ACHN (cell line): ENCODE measurements at regions not wholly inside any gene's neighbourhood (a gene's known extent, or its start where the extent isn't known, plus 50 kb on each side); places are given as distances from the start of the nearest gene placed in this dataset.
A peak's percentile ranks its signal among the peaks of the same experiment; 100 is the strongest.

Source experiments
- DNase-seq: peaks from one replicate; pipeline ENCODE4 v3.0.0-alpha.2; 2015
- in situ Hi-C: cut with HindIII; loops from 2 replicates; pipeline ENCODE4 v1.10.0; 2017; ENCODE audit warnings: low sequenced_read_pairs, low pct_ligation_motif_present, low pct_unique_long_range_greater_than_20kb

DNA sequence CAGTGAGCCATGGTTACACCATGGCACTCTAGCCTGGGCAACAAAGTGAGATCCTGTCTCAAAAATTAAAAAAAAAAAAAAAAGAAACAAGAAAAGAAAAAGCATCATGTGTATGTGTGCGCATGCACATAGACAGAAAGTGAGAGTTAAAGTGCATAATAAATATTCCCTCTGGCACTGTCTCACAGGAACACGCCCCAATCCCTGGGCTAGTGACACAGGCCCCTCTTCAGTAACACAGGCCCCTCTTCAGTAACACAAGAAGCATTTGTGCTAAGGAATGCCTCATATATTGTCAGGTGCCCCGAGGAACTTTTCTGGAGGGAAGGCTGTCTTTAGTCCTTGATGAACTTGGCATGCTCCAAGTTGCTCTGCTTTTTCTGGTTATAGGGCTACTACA lies 57.5 kb downstream of the RPL27A start:
- in situ Hi-C loops = no loop called here
- no peak for DNase-seq

DNA sequence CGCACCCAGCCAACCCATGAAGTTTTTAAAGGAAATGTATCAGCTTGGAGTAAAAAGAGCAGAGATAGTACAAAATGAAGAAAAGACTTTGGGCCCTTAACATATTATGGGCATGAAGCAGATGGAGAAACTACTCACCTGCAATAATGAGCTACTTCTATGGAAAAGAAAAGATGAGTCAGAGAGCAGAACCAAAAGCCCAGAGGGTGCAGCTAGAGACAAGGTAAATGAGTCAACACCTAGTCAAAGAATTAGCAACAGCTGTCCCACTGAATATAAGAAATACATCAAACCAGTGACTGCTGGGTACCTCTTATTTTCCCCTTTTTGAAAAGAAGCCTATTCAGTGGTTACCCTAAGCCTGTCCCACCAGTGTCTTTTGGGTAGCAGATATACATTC lies 61.8 kb downstream of the RPL27A start:
- DNase-seq = no peak
- in situ Hi-C loops = no loop called here

DNA sequence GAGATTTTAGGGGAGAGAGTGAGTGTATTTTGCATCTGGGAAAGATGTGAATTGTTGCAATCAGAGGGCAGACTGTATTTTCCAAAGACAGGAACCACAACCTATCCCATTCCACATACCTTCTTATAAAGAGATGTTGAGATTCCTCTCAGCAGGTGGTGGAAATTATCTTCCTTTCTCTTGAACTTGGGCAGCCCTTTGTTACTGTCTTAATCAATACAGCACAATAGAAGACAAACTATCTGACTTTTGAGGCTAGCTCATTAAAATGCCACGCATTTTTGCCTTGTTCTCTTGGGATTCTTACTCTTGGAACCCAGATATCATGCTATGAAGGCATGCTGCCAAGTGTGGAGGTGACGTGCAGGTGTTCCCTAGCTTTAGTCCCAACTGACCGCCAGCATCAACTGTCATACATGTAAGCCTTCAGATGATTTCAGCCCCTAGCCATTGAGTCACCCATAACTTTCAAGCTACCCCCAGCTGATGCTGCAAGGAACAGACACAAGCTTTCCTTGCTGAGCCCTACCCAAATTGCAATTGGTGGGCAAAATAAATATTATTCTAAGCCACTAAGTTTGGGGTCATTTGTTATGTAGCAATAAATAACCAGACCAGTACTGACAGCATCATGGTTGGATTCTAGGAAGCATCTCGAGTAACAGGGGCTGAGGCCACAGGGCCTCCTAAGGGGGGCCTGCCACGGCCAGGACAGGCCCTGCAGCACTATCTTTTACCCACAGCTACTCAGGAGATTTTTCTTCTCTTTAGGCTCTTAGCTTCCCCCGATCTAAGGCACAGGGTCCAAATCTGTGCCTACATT lies 63.0 kb downstream of the RPL27A start:
- in situ Hi-C loops = no loop called here
- DNase-seq = no peak

DNA sequence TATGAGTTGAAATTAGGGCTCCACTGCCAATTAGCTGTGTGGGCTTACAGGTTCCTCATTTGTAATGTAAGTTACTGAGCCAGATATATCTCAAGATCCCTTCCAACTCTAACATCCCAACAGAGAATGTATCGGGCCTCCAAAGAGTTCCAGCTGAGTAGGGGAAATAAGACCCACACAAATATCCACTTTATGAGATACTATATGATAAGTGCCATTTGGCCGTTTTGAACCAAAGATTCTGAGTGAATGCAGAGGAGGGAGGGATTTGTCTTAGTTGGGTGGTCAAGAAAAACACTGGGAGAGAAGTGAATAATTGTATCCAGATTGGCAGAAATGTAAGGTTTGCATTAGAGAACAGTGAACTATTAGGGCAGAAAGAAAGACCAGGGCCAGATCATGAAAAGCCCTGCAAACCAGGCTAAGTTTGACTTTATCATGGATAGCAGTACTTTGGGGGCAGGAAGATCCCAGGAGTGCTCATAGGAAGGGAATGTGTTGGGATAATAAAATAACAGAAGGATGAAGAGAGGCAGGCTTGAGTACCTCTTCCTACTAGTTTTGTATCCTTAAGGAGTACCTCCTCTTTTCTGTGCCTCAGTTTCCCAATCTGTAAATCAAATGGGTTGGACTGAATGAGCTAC lies 63.9 kb downstream of the RPL27A start:
- in situ Hi-C loops = no loop called here
- no peak for DNase-seq

DNA sequence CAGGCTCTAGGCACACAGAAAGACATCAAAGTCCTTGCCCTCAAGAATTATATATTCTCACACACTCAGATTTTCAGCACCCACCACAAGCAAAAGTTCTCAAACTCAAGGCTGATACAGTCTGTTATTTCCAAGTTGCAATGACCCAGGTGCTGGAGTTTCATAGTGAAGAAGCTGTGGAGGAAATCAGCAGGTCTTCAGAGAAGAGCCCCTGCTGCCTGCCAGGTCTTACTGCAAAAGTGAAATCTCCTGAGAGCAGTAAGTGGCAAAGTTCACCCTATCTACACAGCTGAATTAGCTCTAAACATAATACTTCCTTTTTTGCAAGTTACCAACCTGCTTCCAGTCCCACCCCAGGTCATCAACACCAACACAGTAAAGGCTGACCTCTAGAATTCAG lies 64.6 kb downstream of the RPL27A start:
- no peak for DNase-seq
- in situ Hi-C loops = no loop called here

DNA sequence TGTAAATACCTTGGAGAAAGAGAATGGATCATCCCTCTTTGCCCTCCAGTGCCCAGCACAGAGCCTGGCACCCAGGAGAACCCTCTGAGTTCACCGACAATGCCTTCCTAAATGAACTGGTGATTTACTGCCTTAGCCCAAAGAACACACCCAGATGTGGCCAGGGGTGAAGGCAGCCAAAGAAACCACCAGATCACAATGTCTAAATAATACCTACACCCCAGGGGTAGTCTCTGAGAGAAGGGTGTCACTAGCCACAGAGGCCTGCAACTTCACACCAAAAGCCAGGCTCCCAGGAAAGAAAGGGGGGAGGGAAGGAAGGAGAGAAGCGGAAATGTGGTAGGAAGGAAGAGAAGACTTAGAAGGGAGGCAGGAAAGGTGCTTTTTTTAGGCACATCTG lies 65.7 kb downstream of the RPL27A start:
- in situ Hi-C loops = no loop called here
- DNase-seq = no peak

DNA sequence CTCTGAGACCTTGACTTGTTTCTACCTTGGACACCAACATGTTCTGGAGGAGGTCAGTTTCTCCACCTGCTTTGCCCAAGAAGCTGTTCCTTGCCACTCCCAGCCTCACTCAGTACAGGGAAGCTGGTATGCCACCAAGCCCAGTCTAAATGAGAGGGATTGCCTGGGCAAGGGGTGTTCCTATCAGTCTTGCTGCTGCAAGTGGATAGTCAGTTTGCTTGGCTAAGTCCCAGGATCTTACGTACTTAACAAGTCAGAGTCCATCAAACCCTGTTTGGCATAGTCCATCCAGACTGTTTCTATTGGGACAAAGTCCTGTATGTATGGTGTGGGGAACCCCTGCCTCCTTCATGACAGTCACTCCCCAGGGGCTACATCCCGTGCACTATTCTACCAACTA lies 66.6 kb downstream of the RPL27A start:
- no peak for DNase-seq
- in situ Hi-C loops = no loop called here

DNA sequence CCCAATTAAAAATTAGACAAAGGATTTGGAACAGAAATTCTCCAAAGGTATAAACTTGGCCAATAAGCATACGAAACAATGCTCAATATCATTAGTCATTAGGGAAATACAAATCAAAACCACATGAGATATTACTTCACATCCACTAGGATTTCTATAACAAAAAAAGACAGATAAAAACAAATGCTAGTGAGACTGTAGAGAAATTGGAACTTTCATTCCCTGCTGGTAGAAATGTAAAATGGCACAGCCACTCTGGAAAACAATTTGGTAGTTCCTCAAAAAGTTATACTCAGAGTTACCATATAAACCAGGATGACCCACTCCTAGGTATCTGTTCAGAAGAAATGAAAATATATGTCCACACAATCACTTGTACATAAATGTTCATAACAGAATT lies 71.6 kb downstream of the RPL27A start:
- in situ Hi-C loops = no loop called here
- no peak for DNase-seq

DNA sequence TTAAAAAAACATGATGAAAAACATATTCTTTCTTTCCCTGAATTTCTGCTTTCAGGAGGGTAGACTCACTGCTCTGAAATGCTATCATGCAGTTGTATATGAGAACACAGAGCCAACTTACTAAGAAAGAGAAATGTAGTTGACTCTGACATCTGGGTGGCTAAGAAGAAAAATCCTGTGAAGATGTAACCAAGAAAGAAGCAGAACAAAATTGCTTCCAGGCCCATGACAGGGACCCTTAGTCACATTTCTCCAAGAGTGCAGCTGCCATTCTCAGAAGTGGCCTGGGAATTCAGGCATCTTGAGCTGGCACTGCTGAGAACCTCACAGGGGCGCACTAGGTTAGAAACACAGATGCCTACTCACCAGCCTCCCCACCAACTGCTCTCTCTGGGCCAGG lies 73.6 kb downstream of the RPL27A start:
- in situ Hi-C loops = no loop called here
- DNase-seq = no peak

DNA sequence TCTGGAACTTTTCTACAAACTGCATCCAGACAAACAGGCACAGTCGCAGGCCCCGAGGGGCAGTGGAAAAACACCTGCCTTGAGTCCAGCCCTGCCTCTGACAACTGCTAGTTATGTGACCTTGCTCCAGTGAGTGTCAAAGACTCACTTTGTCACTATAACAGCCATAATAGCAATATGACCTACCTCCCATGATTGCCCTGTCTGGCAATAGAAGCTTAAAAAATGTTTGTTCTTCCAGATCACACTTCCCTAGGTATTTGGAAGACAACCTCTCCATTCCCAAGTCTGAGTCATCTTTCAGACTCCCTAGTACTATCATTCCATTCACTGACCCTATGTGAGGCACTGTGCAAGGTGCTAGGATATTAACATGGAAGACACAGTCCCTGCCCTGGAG lies 74.5 kb downstream of the RPL27A start:
- in situ Hi-C loops = no loop called here
- peak; percentile 49 for DNase-seq

DNA sequence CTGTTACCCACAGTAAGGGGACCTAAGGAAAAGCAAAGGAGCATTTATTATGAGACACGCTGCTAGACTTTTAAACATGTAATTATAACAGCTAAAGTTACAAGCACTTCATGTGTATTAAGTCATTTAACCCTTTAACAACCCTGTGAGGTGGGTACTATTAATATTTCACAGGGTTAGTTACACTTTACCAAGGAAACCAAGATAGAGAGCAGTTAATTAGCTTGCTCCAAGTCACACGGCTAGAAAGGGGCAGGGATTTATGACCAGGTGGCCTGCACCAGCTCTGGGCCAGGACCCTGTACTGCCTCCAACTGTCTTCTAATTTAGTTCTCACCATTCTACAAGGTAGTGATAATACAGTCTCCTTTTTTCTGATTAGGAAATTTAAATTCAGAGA lies 74.9 kb downstream of the RPL27A start:
- in situ Hi-C loops = no loop called here
- peak; percentile 4 for DNase-seq

DNA sequence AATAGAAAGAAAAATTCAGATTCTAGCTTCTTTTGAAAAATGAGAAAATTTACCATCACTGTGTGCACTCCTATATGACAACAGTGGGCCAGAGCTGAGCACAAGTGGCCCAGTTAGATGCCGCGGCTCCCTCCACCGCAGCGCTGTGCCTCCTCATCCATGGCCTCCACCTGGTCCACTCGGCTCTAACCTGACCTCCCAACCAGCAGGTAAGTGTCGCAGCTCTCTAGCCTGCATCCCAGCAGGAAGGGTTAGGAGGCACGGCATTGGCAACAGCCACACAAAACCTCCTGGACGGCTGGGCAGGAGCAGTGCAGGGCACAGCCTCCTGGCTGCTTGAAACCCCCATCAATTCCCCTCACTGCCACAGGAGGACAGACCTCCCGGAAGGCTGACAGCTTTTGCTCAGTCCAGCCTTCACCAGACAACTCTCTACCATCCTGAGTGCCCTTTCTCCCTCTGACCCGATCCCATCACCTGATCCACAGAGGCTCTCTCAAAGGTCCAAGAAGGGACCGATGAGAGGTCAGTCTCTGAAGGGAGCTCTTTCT lies 76.1 kb downstream of the RPL27A start:
- in situ Hi-C loops = no loop called here
- no peak for DNase-seq

DNA sequence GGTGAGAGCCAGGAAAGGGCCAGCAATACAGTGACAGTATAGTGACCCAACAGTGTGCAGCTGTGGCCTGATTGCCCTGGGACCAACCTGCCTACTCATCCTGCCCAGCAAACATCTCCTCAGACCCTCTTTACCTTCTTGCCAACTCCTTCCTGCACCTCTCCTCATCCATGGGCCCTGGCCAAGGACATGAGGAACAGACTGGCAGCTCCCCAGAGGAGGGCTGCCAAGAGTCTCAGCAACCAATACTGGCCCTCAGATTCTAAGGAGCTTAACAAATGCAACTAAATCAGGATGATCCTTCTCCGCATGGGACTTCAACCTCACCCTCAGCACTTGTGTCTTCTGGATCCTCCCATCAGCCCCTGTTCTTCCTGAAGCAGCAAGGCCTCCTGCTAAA lies 77.0 kb downstream of the RPL27A start:
- in situ Hi-C loops = no loop called here
- no peak for DNase-seq

DNA sequence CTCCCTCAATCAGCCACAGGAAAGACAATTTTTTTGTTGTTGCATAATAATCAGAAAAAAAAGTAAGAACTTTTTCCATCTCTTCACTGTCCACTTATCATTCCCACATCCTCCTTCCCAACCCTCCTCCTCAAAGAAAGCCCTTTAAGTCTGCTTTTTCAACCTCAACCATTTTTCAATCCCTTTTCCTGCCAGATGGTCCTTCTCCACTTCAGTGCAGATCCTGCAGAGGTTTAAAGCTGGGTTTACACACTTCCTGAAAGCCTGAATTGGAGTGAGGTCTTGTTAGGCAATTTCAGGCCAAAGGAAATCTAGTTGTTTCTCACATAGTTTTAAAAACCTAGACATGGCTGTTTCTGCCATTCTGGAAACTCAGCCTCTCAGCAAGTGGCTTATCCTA lies 78.3 kb downstream of the RPL27A start:
- no peak for DNase-seq
- in situ Hi-C loops = no loop called here

DNA sequence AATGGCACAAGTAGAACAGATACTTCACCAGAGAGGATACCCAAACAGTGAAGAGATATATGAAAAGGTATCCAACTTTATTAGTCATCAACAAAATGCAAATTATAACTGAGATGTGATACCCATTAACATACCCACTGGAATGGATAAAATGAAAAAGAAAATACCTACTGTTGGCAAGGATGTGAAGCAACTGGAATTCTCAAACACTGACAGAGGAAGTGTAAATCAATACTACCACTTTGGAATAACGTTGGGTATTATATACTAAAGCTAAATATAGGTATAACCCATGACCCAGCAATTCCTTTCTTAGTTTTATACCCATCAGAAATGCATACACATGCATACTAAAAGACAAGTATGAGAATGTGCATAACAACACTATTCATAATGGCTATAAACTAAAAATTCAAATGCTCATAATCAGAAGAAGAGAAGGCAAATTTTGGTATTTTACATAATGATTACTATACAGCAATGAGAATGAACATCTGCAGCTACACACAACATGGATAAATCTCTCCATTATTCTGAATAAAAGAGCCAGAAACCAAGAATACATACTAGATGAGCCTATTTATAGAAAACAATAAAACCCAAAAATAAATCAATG lies 80.6 kb downstream of the RPL27A start:
- DNase-seq = no peak
- in situ Hi-C loops = no loop called here

DNA sequence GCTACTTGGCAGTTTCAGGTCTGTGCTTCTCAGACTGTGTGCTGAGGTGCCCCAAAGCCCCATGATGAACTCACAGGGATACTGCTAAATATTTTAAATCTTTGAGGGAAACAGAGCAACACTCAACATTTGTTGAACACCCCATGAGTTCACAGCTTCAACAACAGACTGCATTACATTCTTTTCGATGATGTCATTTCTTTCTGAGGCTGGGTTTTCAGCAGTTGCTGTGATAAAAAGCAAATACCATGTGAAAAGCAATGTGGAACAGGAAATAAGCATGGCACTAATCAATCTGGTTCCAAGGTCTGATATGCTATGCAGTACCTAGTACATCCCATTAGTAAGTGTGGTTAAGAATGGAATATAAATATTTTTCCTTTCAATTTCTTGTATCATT lies 82.7 kb downstream of the RPL27A start:
- in situ Hi-C loops = no loop called here
- peak; percentile 4 for DNase-seq

DNA sequence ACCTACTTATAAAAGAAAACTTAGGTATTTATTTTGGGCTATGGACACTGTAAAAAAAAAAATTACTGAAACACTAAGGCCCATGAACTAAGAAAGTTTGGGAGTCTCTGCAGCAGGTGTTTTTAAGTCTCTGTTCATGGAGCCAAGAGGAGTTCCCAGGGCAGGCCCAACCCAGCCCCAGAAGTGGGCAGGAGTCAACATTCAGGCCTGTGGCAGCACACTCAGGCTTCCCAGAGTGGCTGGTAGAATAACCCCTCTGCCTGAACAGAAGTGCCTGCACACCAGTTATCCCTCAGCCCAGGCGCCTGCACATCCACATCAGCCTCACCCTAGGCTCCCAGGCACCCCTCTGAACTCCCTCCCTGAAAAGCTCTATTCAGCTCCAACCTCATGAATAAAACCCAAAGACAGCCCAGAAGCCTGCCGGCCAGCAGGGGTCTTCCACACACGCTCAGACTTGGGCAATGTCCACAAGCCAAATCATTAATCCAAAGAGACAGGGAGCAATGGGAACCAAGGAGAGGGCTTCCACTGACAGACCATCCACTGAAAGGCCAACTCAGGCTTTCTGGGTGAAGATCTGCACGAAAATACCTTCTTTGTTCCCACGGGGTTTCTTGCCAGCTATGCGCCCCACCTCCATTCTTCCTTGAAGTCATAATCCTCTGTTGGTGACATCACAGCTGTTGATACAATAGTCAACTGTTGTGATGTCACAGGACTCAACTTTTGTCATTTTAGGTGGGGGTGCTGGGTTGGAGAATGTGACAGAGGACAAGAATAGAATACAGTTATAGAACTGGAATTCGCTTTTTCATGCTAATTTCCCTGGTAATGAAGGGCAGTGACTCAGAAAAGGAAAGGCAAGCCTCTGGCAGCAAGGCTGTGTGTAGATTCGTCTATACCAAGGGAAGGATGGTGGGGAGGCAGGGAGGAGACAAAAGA lies 83.7 kb downstream of the RPL27A start:
- DNase-seq = no peak
- in situ Hi-C loops = no loop called here

DNA sequence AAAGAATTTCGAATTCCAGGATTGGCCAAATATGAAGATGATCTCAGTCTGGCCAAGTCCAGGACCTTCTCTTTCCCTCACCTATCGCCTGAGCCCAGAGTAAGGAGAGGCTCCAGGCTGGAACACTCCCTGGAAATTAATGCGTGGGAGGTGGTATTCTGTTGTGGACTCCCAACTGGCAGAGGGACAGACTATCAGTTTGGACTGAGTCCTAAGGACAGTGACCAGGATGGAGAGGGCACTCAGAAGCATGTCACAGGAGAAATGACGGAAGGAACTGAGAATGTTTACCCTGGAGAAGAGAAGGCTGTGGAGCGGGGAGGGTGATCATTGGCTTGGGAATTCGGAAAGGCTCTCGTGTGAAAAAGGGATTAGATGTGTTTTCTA lies 84.4 kb downstream of the RPL27A start:
- in situ Hi-C loops = no loop called here
- DNase-seq = no peak
